HuH-7 (cell line): ENCODE measurements at regions not wholly inside any gene's neighbourhood (a gene's known extent, or its start where the extent isn't known, plus 50 kb on each side); places are given as distances from the start of the nearest gene placed in this dataset.

Experiments used
- DNase-seq: peaks from one replicate; pipeline ENCODE4 v3.0.0; 2011; ENCODE audit warnings: low spot score

- DNase-seq: no peak
Measured at GRCh38 chr7:46671108-46671769, 750.2 kb upstream of the IGFBP3 start.

GRCh38 chr7:46669028-46669427 is 748.0 kb upstream of the IGFBP3 start:
- no peak for DNase-seq

DNA sequence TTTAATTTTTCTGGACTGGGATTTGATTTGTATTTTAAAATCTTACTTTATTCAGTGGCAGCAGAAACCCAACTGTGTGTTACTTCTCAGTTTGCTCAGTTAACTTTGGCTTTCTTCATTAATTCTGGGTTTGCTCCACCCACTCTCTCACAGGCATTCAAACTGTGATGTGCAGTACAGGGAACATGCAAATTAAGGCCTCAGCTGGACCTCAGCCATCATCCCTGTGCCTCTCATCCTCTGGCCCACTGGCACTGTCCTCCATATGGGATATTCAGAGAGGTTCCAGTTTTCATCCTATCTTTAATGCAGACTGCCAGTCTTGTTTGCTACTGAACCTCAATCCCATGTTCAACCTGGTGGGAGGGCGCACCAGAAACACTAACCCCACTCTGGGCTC is 743.4 kb upstream of the IGFBP3 start:
- DNase-seq: no peak

DNA sequence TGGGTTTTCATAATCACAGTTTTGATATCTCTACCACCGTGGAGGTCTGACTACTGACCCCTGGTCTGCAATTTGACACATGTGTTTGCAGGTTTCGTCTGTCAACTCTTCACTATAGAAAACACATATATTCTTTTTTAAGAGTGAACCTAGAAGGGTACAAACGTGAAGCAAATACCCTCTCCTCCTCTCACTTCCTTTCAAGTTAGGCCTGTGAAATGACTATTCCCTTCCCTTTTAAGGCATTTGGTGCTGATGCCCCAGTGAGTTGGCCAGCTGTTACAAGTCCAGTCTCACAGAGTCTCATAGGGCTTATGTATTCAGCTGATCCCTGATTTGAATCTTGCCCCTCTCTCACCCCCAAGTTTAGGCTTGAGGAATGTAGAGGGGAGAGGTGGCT is 742.0 kb upstream of the IGFBP3 start:
- no peak for DNase-seq

DNA sequence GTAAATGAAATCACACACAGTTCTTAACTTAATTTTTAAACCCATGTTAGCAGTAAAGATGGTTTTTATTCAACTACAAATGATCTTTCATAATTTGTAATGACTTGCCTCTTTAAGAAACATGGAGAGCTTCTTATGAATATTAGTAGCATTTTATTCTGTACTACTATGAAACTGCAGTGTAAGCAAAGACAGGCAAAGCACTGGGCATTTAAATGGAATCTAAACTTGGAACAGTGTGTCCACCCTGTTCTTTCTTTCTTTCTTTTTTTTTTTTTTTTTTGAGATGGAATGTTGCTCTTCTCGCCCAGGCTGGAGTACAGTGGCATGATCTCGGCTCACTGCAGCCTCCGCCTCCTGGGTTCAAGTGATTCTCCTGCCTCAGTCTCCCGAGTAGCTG is 740.4 kb upstream of the IGFBP3 start:
- DNase-seq: no peak

DNA sequence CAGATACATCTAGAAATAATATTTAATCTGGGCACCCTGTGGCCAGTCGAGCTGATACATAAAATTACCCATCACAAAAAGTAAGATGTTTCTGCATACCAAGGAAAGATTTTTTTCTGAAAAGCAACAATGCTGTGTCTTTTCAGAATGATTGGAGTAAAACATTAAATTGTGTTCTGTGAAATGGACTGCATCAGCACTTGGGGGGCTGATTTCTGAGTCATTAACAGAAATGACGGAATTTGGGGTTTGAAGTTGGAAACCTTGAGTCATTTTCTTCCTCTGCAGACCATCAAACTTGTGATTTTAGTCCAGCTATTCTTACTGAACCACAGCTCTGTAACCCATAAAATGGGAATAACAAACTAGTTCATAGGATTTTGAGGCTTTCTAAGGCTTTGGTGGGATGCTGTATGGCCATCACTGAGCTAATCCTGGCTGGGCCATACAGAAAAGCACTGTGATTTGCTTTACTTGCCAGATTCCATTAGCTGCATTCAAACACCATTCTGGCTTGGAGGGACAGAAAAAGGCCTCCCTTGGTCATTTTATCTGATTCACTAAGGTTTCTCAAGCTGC is 739.4 kb upstream of the IGFBP3 start:
- DNase-seq: no peak

GRCh38 chr7:46658281-46658680 is 737.2 kb upstream of the IGFBP3 start:
- no peak for DNase-seq

DNA sequence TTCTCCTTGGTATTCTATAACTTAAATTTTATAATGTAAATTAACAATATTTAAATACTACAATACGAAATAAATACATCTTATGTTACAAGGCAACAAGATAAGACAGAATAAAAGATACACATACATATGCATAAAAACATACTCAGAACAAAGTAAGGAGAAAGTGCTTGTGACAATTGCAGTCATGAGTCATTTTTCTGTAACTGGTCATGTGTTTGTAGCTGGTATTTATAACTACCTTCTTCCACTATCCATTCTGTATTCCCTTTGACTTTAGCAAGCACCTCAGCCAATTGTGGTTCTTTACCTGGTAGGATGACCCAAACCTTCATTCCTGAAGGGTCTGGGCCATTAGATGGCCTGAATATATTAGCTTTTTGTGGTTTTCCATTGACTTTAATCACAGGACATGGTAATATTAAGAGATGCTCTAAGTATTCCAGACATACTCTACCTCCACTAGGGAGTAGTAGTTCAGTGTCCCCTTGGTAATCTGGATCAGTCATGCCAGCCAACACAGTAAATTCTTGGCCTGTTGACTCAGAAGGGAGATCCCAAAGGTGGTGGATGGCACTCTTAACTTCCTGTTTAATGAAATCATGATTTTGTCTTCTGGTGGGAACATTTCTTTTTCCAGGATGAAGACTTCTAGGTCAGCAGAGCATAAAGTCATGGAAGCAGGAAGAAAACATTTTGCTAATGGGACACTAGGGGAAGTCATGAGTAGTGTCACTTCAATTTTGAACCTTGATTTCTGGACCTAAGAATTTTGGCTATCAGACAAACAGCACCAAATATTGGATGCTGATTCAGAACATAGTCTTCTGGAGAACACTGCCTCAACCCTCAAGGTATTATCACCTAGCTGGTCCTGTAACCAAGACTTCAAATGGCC is 733.7 kb upstream of the IGFBP3 start:
- DNase-seq: no peak

GRCh38 chr7:46653848-46654247 is 732.8 kb upstream of the IGFBP3 start:
- DNase-seq: no peak

- DNase-seq: no peak
Measured at GRCh38 chr7:46652317-46652716, 731.2 kb upstream of the IGFBP3 start.

DNA sequence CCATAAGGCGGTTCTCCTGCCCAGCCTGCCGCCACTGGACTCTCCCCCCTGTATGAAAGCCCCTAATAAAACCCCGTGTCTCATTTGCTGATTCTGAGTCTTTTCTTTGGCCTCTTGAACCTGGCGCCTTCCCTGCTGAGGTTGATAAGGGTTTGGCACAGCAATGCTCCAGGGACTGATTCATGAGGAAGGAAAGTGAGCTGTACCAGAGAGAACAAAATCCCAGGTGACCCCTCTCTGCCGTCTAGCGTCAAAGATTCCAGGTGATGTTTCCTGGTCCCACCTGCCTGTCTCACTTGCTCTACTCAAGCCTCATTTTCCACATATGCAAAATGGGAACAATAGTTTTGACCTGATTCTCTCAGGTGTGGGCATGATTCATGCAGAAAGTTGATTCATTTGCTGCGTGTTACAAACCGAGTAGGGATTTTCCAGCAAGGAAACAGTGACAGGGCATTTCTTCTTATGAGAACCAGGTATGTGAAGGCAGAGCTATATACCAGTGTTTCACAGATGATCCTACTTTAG is 730.6 kb upstream of the IGFBP3 start:
- DNase-seq: no peak

- DNase-seq: no peak
Measured at GRCh38 chr7:46651070-46651469, 730.0 kb upstream of the IGFBP3 start.

- DNase-seq: no peak
Measured at GRCh38 chr7:46649876-46650275, 728.8 kb upstream of the IGFBP3 start.

- DNase-seq: no peak
Measured at GRCh38 chr7:46637793-46638735, 717.0 kb upstream of the IGFBP3 start.

- DNase-seq: no peak
Measured at GRCh38 chr7:46636022-46636421, 715.0 kb upstream of the IGFBP3 start.

GRCh38 chr7:46633630-46634240 is 712.7 kb upstream of the IGFBP3 start:
- DNase-seq: no peak

DNA sequence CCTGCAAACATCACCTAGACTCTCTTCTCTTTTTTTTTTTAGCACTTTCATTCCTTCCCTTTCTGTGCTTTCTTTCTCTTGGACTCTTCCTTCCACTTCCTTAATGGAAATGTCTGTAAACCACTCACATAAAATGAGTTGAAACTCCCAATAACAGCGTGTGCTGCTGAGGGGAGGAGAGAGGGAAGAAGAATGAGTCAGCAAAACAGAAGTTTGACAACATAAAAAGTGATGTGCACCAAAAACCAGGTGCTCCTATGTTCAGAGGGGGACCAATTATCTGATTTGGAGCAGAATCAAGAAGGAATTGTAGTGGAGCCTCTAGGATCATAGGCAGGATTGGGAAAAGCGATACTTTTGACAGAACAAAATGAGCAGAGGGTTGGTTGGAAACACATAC is 712.1 kb upstream of the IGFBP3 start:
- no peak for DNase-seq

- DNase-seq: no peak
Measured at GRCh38 chr7:46630031-46630430, 709.0 kb upstream of the IGFBP3 start.

GRCh38 chr7:46628389-46628788 is 707.3 kb upstream of the IGFBP3 start:
- no peak for DNase-seq

DNA sequence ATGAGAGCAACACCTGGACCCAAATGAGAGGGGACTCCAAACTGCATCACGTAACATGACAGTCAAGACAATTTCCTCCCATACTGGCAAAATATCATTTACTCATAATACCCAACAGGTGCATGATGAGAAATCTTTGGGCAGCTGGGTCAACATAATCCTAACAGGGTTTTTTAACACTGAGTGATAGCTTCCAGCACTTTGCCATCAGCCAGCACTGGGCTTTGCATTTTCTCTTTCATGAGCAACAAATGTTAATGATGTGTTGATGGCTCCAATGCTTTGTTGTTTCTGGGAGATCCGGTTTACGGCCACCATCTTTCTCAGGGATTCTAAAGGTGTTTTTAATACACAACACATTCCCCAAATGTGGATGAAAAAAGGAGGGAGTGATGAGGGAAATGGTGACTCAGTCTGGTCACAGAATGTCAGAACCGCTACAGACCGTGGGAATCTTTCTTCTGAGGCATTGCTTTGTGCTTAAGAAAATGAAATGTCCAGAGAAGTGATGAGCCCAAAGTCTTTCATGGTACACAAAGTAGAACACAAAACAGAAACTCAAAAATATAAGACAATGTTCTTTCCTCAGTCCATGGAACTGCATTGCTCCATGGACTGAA is 705.7 kb upstream of the IGFBP3 start:
- no peak for DNase-seq

- no peak for DNase-seq
Measured at GRCh38 chr7:46626261-46626660, 705.2 kb upstream of the IGFBP3 start.
